ENCODE measurements at regions not wholly inside any gene's neighbourhood (a gene's known extent, or its start where the extent isn't known, plus 50 kb on each side); places are given as distances from the start of the nearest gene placed in this dataset.

GRCh38 chr2:46839045-46839444 lies 76.6 kb downstream of the MCFD2 start:
- no peaks in the 10 kb centered on the region for H3K27me3 ChIP-seq (ENCODE audit: low read depth)
- no peak overlapping the region for H3K4me3 ChIP-seq
- no peaks in the 10 kb centered on the region for H3K9me3 ChIP-seq
- H3K4me1 ChIP-seq: no peaks in the 10 kb centered on the region
- no peak for DNase-seq (ENCODE audit: low spot score in 2 of 2)
- in situ Hi-C loops (cut with MboI; ENCODE audit: low sequenced_read_pairs): no loop called here
- no peaks in the 10 kb centered on the region for H3K36me3 ChIP-seq (replicated peaks)

- H3K4me3 ChIP-seq: no peak overlapping the region
- in situ Hi-C loops (cut with MboI; ENCODE audit: low sequenced_read_pairs): no loop called here
- no peaks in the 10 kb centered on the region for H3K36me3 ChIP-seq (replicated peaks)
- H3K9me3 ChIP-seq: no peaks in the 10 kb centered on the region
- DNase-seq (ENCODE audit: low spot score in 2 of 2): no peak
- no peaks in the 10 kb centered on the region for H3K4me1 ChIP-seq
- no peaks in the 10 kb centered on the region for H3K27me3 ChIP-seq (ENCODE audit: low read depth)
Measured at GRCh38 chr2:46837704-46838103, 77.9 kb downstream of the MCFD2 start.

GRCh38 chr2:46837112-46837454 lies 78.5 kb downstream of the MCFD2 start:
- no peaks in the 10 kb centered on the region for H3K36me3 ChIP-seq (replicated peaks)
- no peak for DNase-seq (ENCODE audit: low spot score in 2 of 2)
- in situ Hi-C loops (cut with MboI; ENCODE audit: low sequenced_read_pairs): no loop called here
- no peaks in the 10 kb centered on the region for H3K4me1 ChIP-seq
- H3K27me3 ChIP-seq (ENCODE audit: low read depth): no peaks in the 10 kb centered on the region
- H3K9me3 ChIP-seq: no peaks in the 10 kb centered on the region
- no peak overlapping the region for H3K4me3 ChIP-seq

- no peak for DNase-seq (ENCODE audit: low spot score in 2 of 2)
- no peaks in the 10 kb centered on the region for H3K9me3 ChIP-seq
- H3K27me3 ChIP-seq (ENCODE audit: low read depth): no peaks in the 10 kb centered on the region
- no peak overlapping the region for H3K4me3 ChIP-seq
- no peaks in the 10 kb centered on the region for H3K36me3 ChIP-seq (replicated peaks)
- in situ Hi-C loops (cut with MboI; ENCODE audit: low sequenced_read_pairs): no loop called here
- H3K4me1 ChIP-seq: no peaks in the 10 kb centered on the region
Measured at GRCh38 chr2:46836295-46837111, 79.1 kb downstream of the MCFD2 start.

- no peaks in the 10 kb centered on the region for H3K9me3 ChIP-seq
- no peaks in the 10 kb centered on the region for H3K4me1 ChIP-seq
- H3K27me3 ChIP-seq (ENCODE audit: low read depth): no peaks in the 10 kb centered on the region
- no peaks in the 10 kb centered on the region for H3K36me3 ChIP-seq (replicated peaks)
- in situ Hi-C loops (cut with MboI; ENCODE audit: low sequenced_read_pairs): no loop called here
- no peak overlapping the region for H3K4me3 ChIP-seq
- no peak for DNase-seq (ENCODE audit: low spot score in 2 of 2)
Measured at GRCh38 chr2:46835520-46835919, 80.1 kb downstream of the MCFD2 start.

- no peaks in the 10 kb centered on the region for H3K36me3 ChIP-seq (replicated peaks)
- H3K4me1 ChIP-seq: no peaks in the 10 kb centered on the region
- no peaks in the 10 kb centered on the region for H3K9me3 ChIP-seq
- in situ Hi-C loops (cut with MboI; ENCODE audit: low sequenced_read_pairs): no loop called here
- no peak overlapping the region for H3K4me3 ChIP-seq
- DNase-seq (ENCODE audit: low spot score in 2 of 2): no peak
- no peaks in the 10 kb centered on the region for H3K27me3 ChIP-seq (ENCODE audit: low read depth)
Measured at GRCh38 chr2:46832543-46832942, 83.1 kb downstream of the MCFD2 start.

- no peaks in the 10 kb centered on the region for H3K27me3 ChIP-seq (ENCODE audit: low read depth)
- H3K36me3 ChIP-seq (replicated peaks): no peaks in the 10 kb centered on the region
- H3K4me1 ChIP-seq: no peaks in the 10 kb centered on the region
- no peaks in the 10 kb centered on the region for H3K9me3 ChIP-seq
- no peak overlapping the region for H3K4me3 ChIP-seq
- no peak for DNase-seq (ENCODE audit: low spot score in 2 of 2)
- in situ Hi-C loops (cut with MboI; ENCODE audit: low sequenced_read_pairs): no loop called here
Measured at GRCh38 chr2:46831869-46832265, 83.7 kb downstream of the MCFD2 start.

- DNase-seq (ENCODE audit: low spot score in 2 of 2): no peak
- Histone ChIP-seq H3K27me3 (ENCODE audit: low read depth) (no peaks in the 10 kb centered on the region), H3K4me3 (no peak overlapping the region), H3K9me3 (no peaks in the 10 kb centered on the region), H3K36me3 (replicated peaks) (no peaks in the 10 kb centered on the region), H3K4me1 (no peaks in the 10 kb centered on the region)
- in situ Hi-C loops (cut with MboI; ENCODE audit: low sequenced_read_pairs): no loop called here
Measured at GRCh38 chr2:46831051-46831868, 84.3 kb downstream of the MCFD2 start.

- no peaks in the 10 kb centered on the region for H3K36me3 ChIP-seq (replicated peaks)
- H3K4me3 ChIP-seq: no peak overlapping the region
- in situ Hi-C loops (cut with MboI; ENCODE audit: low sequenced_read_pairs): no loop called here
- no peak for DNase-seq (ENCODE audit: low spot score in 2 of 2)
- no peaks in the 10 kb centered on the region for H3K27me3 ChIP-seq (ENCODE audit: low read depth)
- no peaks in the 10 kb centered on the region for H3K9me3 ChIP-seq
- H3K4me1 ChIP-seq: no peaks in the 10 kb centered on the region
Measured at GRCh38 chr2:46829231-46829995, 86.2 kb downstream of the MCFD2 start.

- H3K4me1 ChIP-seq: no peaks in the 10 kb centered on the region
- H3K27me3 ChIP-seq (ENCODE audit: low read depth): no peaks in the 10 kb centered on the region
- H3K4me3 ChIP-seq: no peak overlapping the region
- H3K9me3 ChIP-seq: no peaks in the 10 kb centered on the region
- no peak for DNase-seq (ENCODE audit: low spot score in 2 of 2)
- H3K36me3 ChIP-seq (replicated peaks): no peaks in the 10 kb centered on the region
- in situ Hi-C loops (cut with MboI; ENCODE audit: low sequenced_read_pairs): no loop called here
Measured at GRCh38 chr2:46828491-46829230, 86.9 kb downstream of the MCFD2 start.

GRCh38 chr2:46828135-46828438 lies 87.5 kb downstream of the MCFD2 start:
- Histone ChIP-seq H3K4me3 (no peak overlapping the region), H3K9me3 (no peaks in the 10 kb centered on the region), H3K4me1 (no peaks in the 10 kb centered on the region), H3K36me3 (replicated peaks) (no peaks in the 10 kb centered on the region), H3K27me3 (ENCODE audit: low read depth) (no peaks in the 10 kb centered on the region)
- no peak for DNase-seq (ENCODE audit: low spot score in 2 of 2)
- in situ Hi-C loops (cut with MboI; ENCODE audit: low sequenced_read_pairs): no loop called here

- Histone ChIP-seq H3K9me3 (no peaks in the 10 kb centered on the region), H3K4me1 (no peaks in the 10 kb centered on the region), H3K36me3 (replicated peaks) (no peaks in the 10 kb centered on the region), H3K4me3 (no peak overlapping the region), H3K27me3 (ENCODE audit: low read depth) (no peaks in the 10 kb centered on the region)
- in situ Hi-C loops (cut with MboI; ENCODE audit: low sequenced_read_pairs): no loop called here
- no peak for DNase-seq (ENCODE audit: low spot score in 2 of 2)
Measured at GRCh38 chr2:46827274-46828134, 88.1 kb downstream of the MCFD2 start.

All from HAP-1 (cell line).